Activated T-cell treated with anti-CD3 and anti-CD28 coated beads, Interleukin-2, amount 50 U/mL, for 1 hour (primary cell): ENCODE measurements at regions not wholly inside any gene's neighbourhood (a gene's known extent, or its start where the extent isn't known, plus 50 kb on each side); places are given as distances from the start of the nearest gene placed in this dataset.
"Not testable (repeated sequence)": the region's sequence is repeated elsewhere in the genome, so short reads cannot be mapped to it uniquely, and the experiment has no call there.

Source experiments
- DNase-seq: peaks from one replicate; pipeline ENCODE4 v3.0.0-alpha.2; 2020

- DNase-seq, result no peak
Measured at GRCh38 chr10:120208488-120208887, 248.5 kb upstream of the PLPP4 start.

GRCh38 chr10:120209124-120209762 is 247.8 kb upstream of the PLPP4 start:
- no peak for DNase-seq

- DNase-seq, result no peak
Measured at GRCh38 chr10:120212275-120212674, 244.8 kb upstream of the PLPP4 start.

- not testable (repeated sequence) for DNase-seq
Measured at GRCh38 chr10:120213283-120213682, 243.7 kb upstream of the PLPP4 start.

- no peak for DNase-seq
Measured at GRCh38 chr10:120217736-120218135, 239.3 kb upstream of the PLPP4 start.

GRCh38 chr10:120221873-120222485 is 235.0 kb upstream of the PLPP4 start:
- no peak for DNase-seq

GRCh38 chr10:120229641-120230040 is 227.4 kb upstream of the PLPP4 start:
- DNase-seq, result no peak

GRCh38 chr10:120239695-120240094 is 217.3 kb upstream of the PLPP4 start:
- DNase-seq, result not testable (repeated sequence)

GRCh38 chr10:120251821-120252442 is 205.1 kb upstream of the PLPP4 start:
- no peak for DNase-seq

- no peak for DNase-seq
Measured at GRCh38 chr10:120253131-120253530, 203.9 kb upstream of the PLPP4 start.

- DNase-seq, result no peak
Measured at GRCh38 chr10:120260456-120260855, 196.6 kb upstream of the PLPP4 start.

- no peak for DNase-seq
Measured at GRCh38 chr10:120262857-120263547, 194.0 kb upstream of the PLPP4 start.

GRCh38 chr10:120266022-120266421 is 191.0 kb upstream of the PLPP4 start:
- DNase-seq, result no peak

GRCh38 chr10:120270906-120271305 is 186.1 kb upstream of the PLPP4 start:
- no peak for DNase-seq

- no peak for DNase-seq
Measured at GRCh38 chr10:120271696-120272095, 185.3 kb upstream of the PLPP4 start.

GRCh38 chr10:120272350-120272749 is 184.7 kb upstream of the PLPP4 start:
- DNase-seq, result no peak

- DNase-seq, result no peak
Measured at GRCh38 chr10:120278069-120278468, 179.0 kb upstream of the PLPP4 start.

- no peak for DNase-seq
Measured at GRCh38 chr10:120279196-120279595, 177.8 kb upstream of the PLPP4 start.

- DNase-seq, result no peak
Measured at GRCh38 chr10:120282421-120282820, 174.6 kb upstream of the PLPP4 start.

- DNase-seq, result no peak
Measured at GRCh38 chr10:120282846-120283492, 174.1 kb upstream of the PLPP4 start.

GRCh38 chr10:120285408-120285807 is 171.6 kb upstream of the PLPP4 start:
- DNase-seq, result no peak

GRCh38 chr10:120286280-120286679 is 170.7 kb upstream of the PLPP4 start:
- DNase-seq, result no peak

GRCh38 chr10:120300513-120300912 is 156.5 kb upstream of the PLPP4 start:
- DNase-seq, result no peak
